OCI-LY7 (cell line): ENCODE measurements at regions not wholly inside any gene's neighbourhood (a gene's known extent, or its start where the extent isn't known, plus 50 kb on each side); places are given as distances from the start of the nearest gene placed in this dataset.

Experiments used
- EZH2phosphoT487 ChIP-seq: fragments of 200-600 bp; sonication (generic); IDR thresholded peaks from 2 replicates; pipeline ENCODE4 v1.6.1; 2018; ENCODE audit warnings: low read depth, borderline replicate concordance, mild to moderate bottlenecking, mixed run types, antibody characterized with exemption, low read length, moderate library complexity, mixed read lengths
- TF ChIP-seq, protein P1 (sequence below): fragments of 200-600 bp; sonication (generic); conservative IDR thresholded peaks from 2 replicates; pipeline ENCODE4 v1.5.1; 2014; ENCODE audit warnings: mild to moderate bottlenecking, antibody characterized with exemption, low read length, moderate library complexity, mixed read lengths

DNA sequence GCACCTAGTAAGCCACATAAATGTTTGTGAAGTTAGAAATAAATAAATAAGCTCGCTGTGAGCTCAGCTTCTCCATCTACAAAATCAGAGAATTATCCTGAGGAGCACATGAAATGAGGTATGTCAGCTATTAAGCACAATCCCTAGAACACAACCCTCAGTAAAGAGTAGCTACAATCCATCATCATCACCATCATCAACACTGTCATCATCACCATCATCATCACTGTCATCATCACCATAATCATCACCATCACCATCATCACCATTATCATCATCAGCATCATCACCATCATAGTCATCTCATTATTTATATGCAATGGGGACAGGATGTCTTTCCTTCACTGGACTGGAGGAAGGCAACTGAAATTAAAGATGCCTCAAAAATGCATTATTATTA lies 189.6 kb downstream of the NPHP4 start:
- TF ChIP-seq, protein P1, sequence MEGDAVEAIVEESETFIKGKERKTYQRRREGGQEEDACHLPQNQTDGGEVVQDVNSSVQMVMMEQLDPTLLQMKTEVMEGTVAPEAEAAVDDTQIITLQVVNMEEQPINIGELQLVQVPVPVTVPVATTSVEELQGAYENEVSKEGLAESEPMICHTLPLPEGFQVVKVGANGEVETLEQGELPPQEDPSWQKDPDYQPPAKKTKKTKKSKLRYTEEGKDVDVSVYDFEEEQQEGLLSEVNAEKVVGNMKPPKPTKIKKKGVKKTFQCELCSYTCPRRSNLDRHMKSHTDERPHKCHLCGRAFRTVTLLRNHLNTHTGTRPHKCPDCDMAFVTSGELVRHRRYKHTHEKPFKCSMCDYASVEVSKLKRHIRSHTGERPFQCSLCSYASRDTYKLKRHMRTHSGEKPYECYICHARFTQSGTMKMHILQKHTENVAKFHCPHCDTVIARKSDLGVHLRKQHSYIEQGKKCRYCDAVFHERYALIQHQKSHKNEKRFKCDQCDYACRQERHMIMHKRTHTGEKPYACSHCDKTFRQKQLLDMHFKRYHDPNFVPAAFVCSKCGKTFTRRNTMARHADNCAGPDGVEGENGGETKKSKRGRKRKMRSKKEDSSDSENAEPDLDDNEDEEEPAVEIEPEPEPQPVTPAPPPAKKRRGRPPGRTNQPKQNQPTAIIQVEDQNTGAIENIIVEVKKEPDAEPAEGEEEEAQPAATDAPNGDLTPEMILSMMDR, result no peak
- no peak for TF ChIP-seq EZH2phosphoT487
